NCI-H82 treated with DMSO at 0.1 percent for 48 hours (cell line): ENCODE measurements at regions not wholly inside any gene's neighbourhood (a gene's known extent, or its start where the extent isn't known, plus 50 kb on each side); places are given as distances from the start of the nearest gene placed in this dataset.

Experiments
- DNase-seq: peaks from one replicate; lab custom pipeline; 2025; ENCODE audit not compliant: unreplicated experiment; lab: John Stamatoyannopoulos, UW

- DNase-seq = no peak
These were observed 511.3 kb downstream of the NPHP4 start for GRCh38 chr1:5480906-5481305.

- DNase-seq = no peak
These were observed 512.2 kb downstream of the NPHP4 start for GRCh38 chr1:5479876-5480646.

- no peak for DNase-seq
These were observed 513.3 kb downstream of the NPHP4 start for GRCh38 chr1:5478961-5479360.

GRCh38 chr1:5478156-5478695 lies 514.0 kb downstream of the NPHP4 start:
- no peak for DNase-seq

- no peak for DNase-seq
These were observed 514.5 kb downstream of the NPHP4 start for GRCh38 chr1:5477716-5478115.

GRCh38 chr1:5475572-5475971 lies 516.7 kb downstream of the NPHP4 start:
- DNase-seq = no peak

GRCh38 chr1:5473268-5473667 lies 519.0 kb downstream of the NPHP4 start:
- no peak for DNase-seq

- no peak for DNase-seq
These were observed 525.7 kb downstream of the NPHP4 start for GRCh38 chr1:5466487-5466886.

GRCh38 chr1:5465281-5465711 lies 526.9 kb downstream of the NPHP4 start:
- DNase-seq = no peak

- DNase-seq = no peak
These were observed 527.9 kb downstream of the NPHP4 start for GRCh38 chr1:5464366-5464765.

- no peak for DNase-seq
These were observed 531.3 kb downstream of the NPHP4 start for GRCh38 chr1:5460974-5461373.

- DNase-seq = no peak
These were observed 532.2 kb downstream of the NPHP4 start for GRCh38 chr1:5459839-5460610.

- DNase-seq = no peak
These were observed 534.0 kb downstream of the NPHP4 start for GRCh38 chr1:5458248-5458647.

GRCh38 chr1:5456090-5456811 lies 536.0 kb downstream of the NPHP4 start:
- DNase-seq = peak; percentile 16

GRCh38 chr1:5455651-5456050 lies 536.6 kb downstream of the NPHP4 start:
- DNase-seq = no peak

- no peak for DNase-seq
These were observed 537.2 kb downstream of the NPHP4 start for GRCh38 chr1:5455056-5455455.

GRCh38 chr1:5453347-5453746 lies 538.9 kb downstream of the NPHP4 start:
- no peak for DNase-seq

- no peak for DNase-seq
These were observed 540.6 kb downstream of the NPHP4 start for GRCh38 chr1:5451671-5452070.

GRCh38 chr1:5448486-5448885 lies 543.7 kb downstream of the NPHP4 start:
- DNase-seq = no peak

- no peak for DNase-seq
These were observed 544.7 kb downstream of the NPHP4 start for GRCh38 chr1:5447503-5447960.

- DNase-seq = no peak
These were observed 547.8 kb downstream of the NPHP4 start for GRCh38 chr1:5444396-5444795.
